ENCODE measurements at regions not wholly inside any gene's neighbourhood (a gene's known extent, or its start where the extent isn't known, plus 50 kb on each side); places are given as distances from the start of the nearest gene placed in this dataset.

- 57 to 100% (median 92%) methylated on average over 2 to 3 of the region's 3 CpGs; no CpG with 5 or more reads in 1 of the 10 experiments for WGBS, 10 experiments
- Histone ChIP-seq H3K4me1 (replicated peaks in 1 of 2) (peaks cover 0 to 9% of the 10 kb centered on the region in 2 donors), H3K27ac (no peak overlapping the region), H3K4me3 (no peak overlapping the region)
- peak in 2 of 8 experiments; percentile 68 to 93 for ATAC-seq (replicated peaks in 6 of 8)
- in situ Hi-C loops (cut with MboI; ENCODE audit: low pct_unique_long_range_greater_than_20kb in 2 of 9, low sequenced_read_pairs in 9 of 9, unreplicated experiment in 9 of 9), result no loop called here
These were observed 61.3 kb upstream of the UGT8 start for GRCh38 chr4:114537352-114537751.

- in situ Hi-C loops (cut with MboI; ENCODE audit: low pct_unique_long_range_greater_than_20kb in 2 of 9, low sequenced_read_pairs in 9 of 9, unreplicated experiment in 9 of 9), result no loop called here
- H3K4me3 ChIP-seq, result no peak overlapping the region
- no peak for ATAC-seq (replicated peaks in 6 of 8)
- no peak overlapping the region for H3K27ac ChIP-seq
- H3K4me1 ChIP-seq (replicated peaks in 1 of 2), result peaks cover 0 to 9% of the 10 kb centered on the region in 2 donors
- whole genome bisulfite sequencing, 10 experiments, result 31 to 100% (median 60%) methylated on average over 1 to 3 of the region's 5 CpGs; no CpG with 5 or more reads in 7 of the 10 experiments
These were observed 60.5 kb upstream of the UGT8 start for GRCh38 chr4:114538012-114538617.

GRCh38 chr4:114539985-114540384 lies 58.6 kb upstream of the UGT8 start:
- ATAC-seq (replicated peaks in 6 of 8), result no peak
- Histone ChIP-seq H3K4me3 (no peak overlapping the region), H3K27ac (no peak overlapping the region), H3K4me1 (replicated peaks in 1 of 2) (peaks cover 0 to 8% of the 10 kb centered on the region in 2 donors)
- in situ Hi-C loops (cut with MboI; ENCODE audit: low pct_unique_long_range_greater_than_20kb in 2 of 9, low sequenced_read_pairs in 9 of 9, unreplicated experiment in 9 of 9), result no loop called here

GRCh38 chr4:114547340-114548134 lies 51.1 kb upstream of the UGT8 start:
- WGBS, 10 experiments, result 7 to 100% (median 83%) methylated on average over 1 to 2 of the region's 2 CpGs; no CpG with 5 or more reads in 1 of the 10 experiments
- Histone ChIP-seq H3K27ac (no peak overlapping the region), H3K4me1 (replicated peaks in 1 of 2) (no peaks in the 10 kb centered on the region), H3K4me3 (no peak overlapping the region)
- no peak for ATAC-seq (replicated peaks in 6 of 8)
- in situ Hi-C loops (cut with MboI; ENCODE audit: low pct_unique_long_range_greater_than_20kb in 2 of 9, low sequenced_read_pairs in 9 of 9, unreplicated experiment in 9 of 9), result no loop called here
